Keratinocyte (primary cell): ENCODE measurements at regions not wholly inside any gene's neighbourhood (a gene's known extent, or its start where the extent isn't known, plus 50 kb on each side); places are given as distances from the start of the nearest gene placed in this dataset.
"Not testable (repeated sequence)": the region's sequence is repeated elsewhere in the genome, so short reads cannot be mapped to it uniquely, and the experiment has no call there.

Source experiments
- DNase-seq: peaks from one replicate; pipeline ENCODE4 v3.0.0-alpha.2; 2011; ENCODE audit warnings: low read depth, missing footprints, low spot score
- FAIRE-seq: peaks from 2 replicates; lab custom pipeline; 2011; peaks lifted over from hg19 to GRCh38; lab: Jason Lieb, UNC
- H2AFZ ChIP-seq: 2 replicates; pipeline ENCODE4 v1.6.0; 2012; ENCODE audit warnings: low read length, control low read depth, inconsistent platforms; ENCODE audit not compliant: control insufficient read depth
- H3K27ac ChIP-seq: 2 replicates; pipeline ENCODE4 v1.5.1; 2011; ENCODE audit warnings: low read length; ENCODE audit not compliant: control insufficient read depth, insufficient read depth
- H3K27me3 ChIP-seq: 3 replicates; pipeline ENCODE4 v1.6.0; 2011; ENCODE audit warnings: low read length; ENCODE audit not compliant: control insufficient read depth, insufficient read depth; ENCODE audit errors: extremely low read depth
- H3K36me3 ChIP-seq, 2 experiments: 2 replicates in 1 of 2; 3 replicates in 1 of 2; pipeline ENCODE4 v1.5.1; 2011; ENCODE audit warnings: low read length in 2 of 2, mild to moderate bottlenecking in 1 of 2; ENCODE audit not compliant: control insufficient read depth in 2 of 2, insufficient read depth in 2 of 2; ENCODE audit errors: extremely low read depth in 1 of 2
- H3K4me1 ChIP-seq: 3 replicates; pipeline ENCODE4 v1.5.1; 2011; ENCODE audit warnings: low read length; ENCODE audit not compliant: control insufficient read depth, insufficient read depth; ENCODE audit errors: extremely low read depth
- H3K4me2 ChIP-seq: 3 replicates; pipeline ENCODE4 v1.6.0; 2011; ENCODE audit warnings: low read depth, low read length; ENCODE audit not compliant: control insufficient read depth, insufficient read depth; ENCODE audit errors: extremely low read depth
- H3K4me3 ChIP-seq, 3 experiments: fragments of 200-600 bp in 1 of 3; sonication (generic) in 1 of 3; 2 replicates in 2 of 3; 3 replicates in 1 of 3; pipeline ENCODE4 v1.5.1; 2011 to 2016; ENCODE audit warnings: low read length in 3 of 3, mild to moderate bottlenecking in 3 of 3, control low read depth in 2 of 3, inconsistent platforms in 1 of 3, low read depth in 1 of 3, mixed read lengths in 1 of 3, mixed run types in 1 of 3, moderate library complexity in 1 of 3; ENCODE audit not compliant: control insufficient read depth in 2 of 3, insufficient read depth in 2 of 3; ENCODE audit errors: extremely low read depth in 1 of 3
- H3K79me2 ChIP-seq: 2 replicates; pipeline ENCODE4 v1.6.0; 2012; ENCODE audit warnings: low read length; ENCODE audit not compliant: control insufficient read depth, insufficient read depth
- H3K9ac ChIP-seq: 3 replicates; pipeline ENCODE4 v1.6.0; 2011; ENCODE audit warnings: low read length; ENCODE audit not compliant: control insufficient read depth, insufficient read depth; ENCODE audit errors: extremely low read depth
- H3K9me1 ChIP-seq: 3 replicates; pipeline ENCODE4 v1.6.0; 2011; ENCODE audit warnings: low read length; ENCODE audit not compliant: control insufficient read depth, insufficient read depth; ENCODE audit errors: extremely low read depth
- H3K9me3 ChIP-seq: 2 replicates; pipeline ENCODE4 v1.5.1; 2012; ENCODE audit warnings: low read depth, low read length; ENCODE audit not compliant: control insufficient read depth
- H4K20me1 ChIP-seq: 3 replicates; pipeline ENCODE4 v1.6.0; 2011; ENCODE audit warnings: low read length; ENCODE audit not compliant: control insufficient read depth, insufficient read depth; ENCODE audit errors: extremely low read depth
- EZH2 ChIP-seq: IDR thresholded peaks from one replicate; pipeline ENCODE4 v1.6.1; 2012; ENCODE audit warnings: inconsistent platforms, mild to moderate bottlenecking, low read length, moderate library complexity
- dilution Hi-C: fragments of 300-500 bp; cut with MboI; formaldehyde crosslinking; loops from one replicate; pipeline ENCODE4 v1.7.0; 2020; ENCODE audit warnings: low sequenced_read_pairs; ENCODE audit not compliant: extremely low pct_ligation_motif_present
- TF ChIP-seq, protein P1 (sequence below), 3 experiments: IDR thresholded peaks in 1 of 3; conservative IDR thresholded peaks in 1 of 3; optimal IDR thresholded peaks in 1 of 3; 2 replicates in 2 of 3; 3 replicates in 1 of 3; pipeline versions ENCODE3 to v1.5.1; 2011; ENCODE audit warnings: low read length in 3 of 3, mild to moderate bottlenecking in 3 of 3, moderate library complexity in 2 of 3, control low read depth in 1 of 3, inconsistent platforms in 1 of 3; ENCODE audit not compliant: insufficient read depth in 2 of 3; ENCODE audit errors: extremely low read depth in 1 of 3

DNA sequence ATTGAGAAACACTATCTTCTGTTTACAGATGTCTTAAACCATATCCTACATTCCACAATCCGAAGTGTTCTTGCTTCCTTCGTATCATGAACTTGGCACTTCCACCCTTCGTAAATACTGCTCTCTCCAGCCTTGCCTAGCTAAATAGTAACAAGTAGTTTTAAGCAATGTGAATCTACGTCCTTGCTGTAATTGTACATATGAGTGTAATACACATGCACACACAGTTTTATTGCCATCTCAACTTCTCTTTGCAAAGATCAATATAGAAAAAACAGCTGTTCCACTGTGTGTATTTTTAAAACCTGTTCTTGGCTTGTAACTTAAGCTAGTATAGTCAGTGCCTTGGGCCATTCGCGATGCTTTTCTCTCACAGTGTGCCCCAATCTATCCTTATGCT, 1524.7 kb downstream of the GRIK2 start:
- H3K9me3 ChIP-seq = no peaks in the 10 kb centered on the region
- no peak overlapping the region for H3K4me2 ChIP-seq
- no peak overlapping the region for H2AFZ ChIP-seq
- H3K27ac ChIP-seq = no peak overlapping the region
- dilution Hi-C loops = no loop called here
- H3K4me1 ChIP-seq = no peaks in the 10 kb centered on the region
- FAIRE-seq = no peak
- H3K9me1 ChIP-seq = no peaks in the 10 kb centered on the region
- no peak overlapping the region for H3K4me3 ChIP-seq
- H3K79me2 ChIP-seq = no peaks in the 10 kb centered on the region
- H4K20me1 ChIP-seq = no peaks in the 10 kb centered on the region
- no peak overlapping the region for H3K9ac ChIP-seq
- H3K27me3 ChIP-seq = no peaks in the 10 kb centered on the region
- H3K36me3 ChIP-seq = no peaks in the 10 kb centered on the region
- TF ChIP-seq EZH2 = no peak
- TF ChIP-seq, protein P1, sequence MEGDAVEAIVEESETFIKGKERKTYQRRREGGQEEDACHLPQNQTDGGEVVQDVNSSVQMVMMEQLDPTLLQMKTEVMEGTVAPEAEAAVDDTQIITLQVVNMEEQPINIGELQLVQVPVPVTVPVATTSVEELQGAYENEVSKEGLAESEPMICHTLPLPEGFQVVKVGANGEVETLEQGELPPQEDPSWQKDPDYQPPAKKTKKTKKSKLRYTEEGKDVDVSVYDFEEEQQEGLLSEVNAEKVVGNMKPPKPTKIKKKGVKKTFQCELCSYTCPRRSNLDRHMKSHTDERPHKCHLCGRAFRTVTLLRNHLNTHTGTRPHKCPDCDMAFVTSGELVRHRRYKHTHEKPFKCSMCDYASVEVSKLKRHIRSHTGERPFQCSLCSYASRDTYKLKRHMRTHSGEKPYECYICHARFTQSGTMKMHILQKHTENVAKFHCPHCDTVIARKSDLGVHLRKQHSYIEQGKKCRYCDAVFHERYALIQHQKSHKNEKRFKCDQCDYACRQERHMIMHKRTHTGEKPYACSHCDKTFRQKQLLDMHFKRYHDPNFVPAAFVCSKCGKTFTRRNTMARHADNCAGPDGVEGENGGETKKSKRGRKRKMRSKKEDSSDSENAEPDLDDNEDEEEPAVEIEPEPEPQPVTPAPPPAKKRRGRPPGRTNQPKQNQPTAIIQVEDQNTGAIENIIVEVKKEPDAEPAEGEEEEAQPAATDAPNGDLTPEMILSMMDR (optimal IDR thresholded peaks at IDR 0.05 in 1 of 3, IDR thresholded peaks at IDR 0.05 in 1 of 3, conservative IDR thresholded peaks at IDR 0.05 in 1 of 3; ENCODE audit: extremely low read depth in 1 of 3, insufficient read depth in 2 of 3, low read length in 3 of 3) = no peak
- DNase-seq = no peak

DNA sequence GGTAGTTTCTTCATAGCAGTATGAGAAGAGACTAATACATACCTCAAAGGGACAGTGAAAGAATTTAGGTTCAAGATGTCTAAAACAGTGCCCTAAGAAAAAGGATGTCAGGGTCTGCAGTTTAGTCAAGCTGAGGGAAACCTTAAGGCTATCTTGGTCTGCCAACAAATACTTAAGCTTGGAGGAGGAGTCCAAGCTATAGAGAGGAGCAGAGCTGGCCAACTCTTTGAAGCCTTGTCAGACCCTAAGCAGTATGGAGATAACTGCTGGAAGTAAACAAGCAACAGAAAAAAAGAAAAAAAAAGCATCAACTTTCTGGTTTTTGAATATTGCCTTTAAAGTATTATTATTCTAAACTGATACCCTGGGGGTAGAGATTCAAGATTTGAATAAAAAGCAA, 1518.1 kb downstream of the GRIK2 start:
- Histone ChIP-seq H3K79me2 (no peaks in the 10 kb centered on the region), H3K4me3 (no peak overlapping the region), H2AFZ (no peak overlapping the region), H3K27me3 (no peaks in the 10 kb centered on the region), H3K4me2 (no peak overlapping the region), H3K9me3 (peaks cover 4% of the 10 kb centered on the region), H3K9ac (no peak overlapping the region), H3K9me1 (no peaks in the 10 kb centered on the region), H3K36me3 (no peaks in the 10 kb centered on the region), H3K4me1 (no peaks in the 10 kb centered on the region), H3K27ac (no peak overlapping the region), H4K20me1 (no peaks in the 10 kb centered on the region)
- dilution Hi-C loops = no loop called here
- no peak for TF ChIP-seq EZH2
- TF ChIP-seq, protein P1 (optimal IDR thresholded peaks at IDR 0.05 in 1 of 3, IDR thresholded peaks at IDR 0.05 in 1 of 3, conservative IDR thresholded peaks at IDR 0.05 in 1 of 3; ENCODE audit: extremely low read depth in 1 of 3, insufficient read depth in 2 of 3, low read length in 3 of 3) = no peak
- FAIRE-seq = no peak
- no peak for DNase-seq

DNA sequence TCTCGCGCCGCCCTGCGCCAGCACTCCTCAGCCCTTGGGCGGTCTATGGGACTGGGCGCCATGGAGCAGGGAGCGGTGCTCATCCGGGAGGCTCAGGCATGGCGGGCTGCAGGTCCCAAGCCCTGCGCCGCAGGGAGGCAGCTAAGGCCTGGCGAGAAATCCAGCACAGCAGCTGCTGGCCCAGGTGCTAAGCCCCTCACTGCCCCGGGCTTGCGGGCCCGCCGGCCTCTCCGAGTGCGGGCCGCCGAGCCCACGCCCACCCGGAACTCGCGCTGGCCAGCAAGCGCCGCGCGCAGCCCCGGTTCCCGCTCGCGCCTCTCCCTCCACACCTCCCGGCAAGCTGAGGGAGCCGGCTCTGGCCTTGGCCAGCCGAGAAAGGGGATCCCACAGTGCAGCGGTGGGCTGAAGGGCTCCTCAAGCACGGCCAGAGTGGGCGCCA, 1517.2 kb downstream of the GRIK2 start:
- H3K27ac ChIP-seq, H4K20me1 ChIP-seq, DNase-seq, H3K4me1 ChIP-seq, H3K79me2 ChIP-seq, H3K4me3 ChIP-seq, H3K9me1 ChIP-seq, dilution Hi-C loops, FAIRE-seq, H3K9me3 ChIP-seq, H2AFZ ChIP-seq, H3K27me3 ChIP-seq, H3K36me3 ChIP-seq, H3K9ac ChIP-seq, H3K4me2 ChIP-seq: not testable (repeated sequence)
